Rectal smooth muscle tissue (tissue), 1 donor: ENCODE measurements at regions not wholly inside any gene's neighbourhood (a gene's known extent, or its start where the extent isn't known, plus 50 kb on each side); places are given as distances from the start of the nearest gene placed in this dataset.

Experiments used
- H3K27ac ChIP-seq: one replicate; pipeline ENCODE4 v1.7.0; 2013; ENCODE audit warnings: low read depth, low read length, inconsistent platforms
- H3K27me3 ChIP-seq: one replicate; pipeline ENCODE4 v1.7.0; 2013; ENCODE audit warnings: low read length; ENCODE audit not compliant: control insufficient read depth, insufficient read depth
- H3K36me3 ChIP-seq: one replicate; pipeline ENCODE4 v1.7.0; 2013; ENCODE audit warnings: low read length; ENCODE audit not compliant: control insufficient read depth, insufficient read depth
- H3K4me1 ChIP-seq: one replicate; pipeline ENCODE4 v1.7.0; 2013; ENCODE audit warnings: low read length; ENCODE audit not compliant: control insufficient read depth, insufficient read depth
- H3K4me3 ChIP-seq: one replicate; pipeline ENCODE4 v1.7.0; 2013; ENCODE audit warnings: low read length
- H3K9ac ChIP-seq: one replicate; pipeline ENCODE4 v1.7.0; 2013; ENCODE audit warnings: low read length

DNA sequence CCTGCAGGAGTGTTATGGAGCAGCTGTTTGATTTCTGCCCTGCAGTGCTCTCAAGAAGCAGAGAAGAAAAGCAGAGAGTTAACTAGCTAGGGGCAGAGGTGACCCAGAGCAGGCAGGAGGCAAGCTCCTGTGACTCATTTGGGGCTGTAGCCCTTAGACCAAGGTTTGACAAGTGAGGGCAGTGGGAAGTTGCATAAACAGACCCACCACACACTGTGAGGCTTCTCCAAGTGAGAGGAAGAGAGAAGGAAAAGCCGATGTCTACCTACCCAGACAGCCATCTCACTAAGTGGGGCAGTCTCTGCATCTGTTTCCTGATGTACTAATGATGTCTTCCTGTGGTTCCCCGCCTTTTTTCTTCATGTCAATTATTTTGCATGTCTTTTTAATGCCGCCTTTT lies 159.9 kb upstream of the NR5A2 start:
- Histone ChIP-seq H3K9ac (no peak overlapping the region), H3K27me3 (no peaks in the 10 kb centered on the region), H3K27ac (no peak overlapping the region), H3K36me3 (no peaks in the 10 kb centered on the region), H3K4me3 (no peak overlapping the region), H3K4me1 (no peaks in the 10 kb centered on the region)

DNA sequence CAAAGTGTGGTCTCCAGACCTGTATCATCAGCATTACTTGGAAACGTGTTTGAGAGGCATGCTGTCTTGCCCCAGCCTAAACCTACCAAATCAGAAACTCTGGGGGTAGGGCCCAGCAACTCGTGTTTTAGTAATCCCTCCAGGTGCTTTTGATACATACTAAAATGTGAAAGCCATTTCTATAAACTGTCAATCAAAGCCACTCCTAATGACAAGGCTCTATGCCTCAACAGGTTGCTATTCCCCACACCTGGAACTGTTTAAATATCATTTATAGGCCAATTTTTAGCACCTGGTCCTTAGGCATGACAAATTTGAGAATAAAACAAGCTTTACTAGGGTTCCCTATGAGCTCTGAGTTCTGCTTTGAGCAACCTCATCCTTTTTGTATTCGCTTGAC lies 158.7 kb upstream of the NR5A2 start:
- no peaks in the 10 kb centered on the region for H3K36me3 ChIP-seq

DNA sequence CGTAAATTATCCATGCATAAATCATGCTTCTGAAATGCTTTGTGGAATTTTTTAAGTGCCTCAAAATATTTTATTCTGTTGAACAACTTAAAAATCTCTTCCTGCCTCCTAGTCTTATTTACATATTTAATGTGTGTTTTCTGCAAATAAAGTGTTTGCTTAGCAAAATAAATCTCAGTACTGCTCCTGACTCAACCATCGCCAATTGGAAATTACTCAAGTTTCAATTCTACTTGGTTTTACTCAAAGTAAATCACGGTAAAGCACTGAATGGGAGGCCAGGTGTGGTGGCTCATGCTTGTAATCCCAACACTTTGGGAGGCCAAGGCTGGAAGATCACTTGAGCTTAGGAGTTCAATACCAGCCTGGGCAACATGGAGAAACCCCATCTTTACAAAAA lies 152.2 kb upstream of the NR5A2 start:
- Histone ChIP-seq H3K36me3 (no peaks in the 10 kb centered on the region), H3K9ac (no peak overlapping the region), H3K4me1 (no peaks in the 10 kb centered on the region), H3K27ac (no peak overlapping the region), H3K27me3 (no peaks in the 10 kb centered on the region), H3K4me3 (no peak overlapping the region)

More for the DNA sequence above, 158.7 kb upstream of the NR5A2 start:
- no peak overlapping the region for H3K9ac ChIP-seq
- H3K4me1 ChIP-seq: no peaks in the 10 kb centered on the region
- H3K27ac ChIP-seq: no peak overlapping the region
- H3K27me3 ChIP-seq: no peaks in the 10 kb centered on the region
- H3K4me3 ChIP-seq: no peak overlapping the region

DNA sequence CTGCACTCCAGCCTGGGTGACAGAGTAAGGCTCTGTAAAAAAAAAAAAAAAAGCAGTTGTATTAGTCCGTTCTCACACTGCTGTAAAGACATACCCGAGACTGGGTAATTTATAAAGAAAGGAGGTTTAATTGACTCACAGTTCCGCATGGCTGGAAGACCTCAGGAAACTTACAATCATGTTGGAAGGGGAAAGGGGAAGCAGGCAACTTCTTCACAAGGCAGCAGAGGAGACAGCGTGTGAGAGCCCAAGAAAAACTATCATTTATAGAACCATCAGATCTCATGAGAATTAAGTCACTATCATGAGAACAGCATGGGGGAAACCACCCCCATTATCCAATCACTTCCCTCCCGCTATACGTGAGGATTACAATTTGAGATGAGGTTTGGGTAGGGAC lies 151.7 kb upstream of the NR5A2 start:
- Histone ChIP-seq H3K4me1 (no peaks in the 10 kb centered on the region), H3K4me3 (no peak overlapping the region)

DNA sequence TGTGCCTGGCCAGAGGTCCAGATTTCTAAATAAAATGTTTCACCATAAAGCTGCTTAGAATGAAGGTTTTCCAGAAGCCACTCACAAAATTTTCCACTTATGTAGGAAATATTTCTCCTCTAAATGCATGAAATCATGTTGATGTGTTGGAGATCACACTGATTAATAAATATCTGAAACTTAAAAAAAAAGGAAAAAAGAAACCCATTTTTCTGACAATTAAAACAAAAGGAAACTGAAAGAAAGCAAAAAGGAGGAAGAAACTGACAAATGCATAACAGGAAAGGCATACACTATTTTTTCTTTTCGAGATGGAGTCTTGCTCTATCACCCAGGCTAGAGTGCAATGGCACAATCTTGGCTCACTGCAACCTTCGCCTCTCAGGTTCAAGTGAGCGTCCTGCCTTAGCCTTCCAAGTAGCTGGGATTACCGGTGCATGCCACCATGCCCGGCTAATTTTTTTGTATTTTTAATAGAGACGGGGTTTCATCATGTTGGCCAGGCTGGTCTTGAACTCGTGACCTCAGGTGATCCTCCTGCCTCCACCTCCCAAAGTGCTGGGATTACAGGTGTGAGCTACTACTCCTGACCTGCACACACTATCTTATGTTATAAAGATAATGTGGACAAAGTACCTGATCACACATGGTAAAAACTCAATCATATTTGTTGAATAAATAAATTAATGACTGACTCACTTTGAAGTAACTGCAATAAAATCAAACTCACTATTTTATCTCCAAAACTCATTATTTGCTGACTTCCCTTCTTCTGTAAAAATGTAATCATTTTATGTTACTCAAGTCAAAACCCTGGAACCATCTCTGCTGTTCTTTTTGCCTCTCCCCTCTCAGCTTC lies 149.8 kb upstream of the NR5A2 start:
- Histone ChIP-seq H3K27ac (no peak overlapping the region), H3K36me3 (no peaks in the 10 kb centered on the region), H3K4me1 (no peaks in the 10 kb centered on the region), H3K4me3 (no peak overlapping the region), H3K9ac (no peak overlapping the region), H3K27me3 (no peaks in the 10 kb centered on the region)

More for the DNA sequence above, 151.7 kb upstream of the NR5A2 start:
- H3K9ac ChIP-seq: no peak overlapping the region
- no peaks in the 10 kb centered on the region for H3K36me3 ChIP-seq
- H3K27me3 ChIP-seq: no peaks in the 10 kb centered on the region
- H3K27ac ChIP-seq: no peak overlapping the region

DNA sequence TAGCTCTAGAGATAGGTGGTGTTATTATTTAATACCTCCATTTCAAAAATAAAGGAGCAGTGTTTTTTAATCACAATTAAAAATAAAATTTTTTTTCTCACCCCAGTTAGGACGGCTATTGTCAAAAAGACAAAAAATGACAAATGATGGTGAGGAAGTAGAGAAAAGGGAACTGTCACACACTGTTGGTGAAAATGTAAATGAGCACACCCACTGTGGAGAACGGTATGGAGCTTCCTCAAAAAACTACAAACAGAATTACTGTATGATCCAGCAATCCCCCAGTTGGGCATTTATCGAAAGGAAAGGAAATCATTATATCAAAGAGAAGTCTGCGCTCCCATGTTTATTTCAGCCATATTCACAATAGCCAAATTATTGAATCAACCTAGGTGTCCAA lies 148.7 kb upstream of the NR5A2 start:
- no peak overlapping the region for H3K27ac ChIP-seq
- H3K36me3 ChIP-seq: no peaks in the 10 kb centered on the region
- no peak overlapping the region for H3K9ac ChIP-seq
- H3K4me3 ChIP-seq: no peak overlapping the region
- H3K4me1 ChIP-seq: no peaks in the 10 kb centered on the region
- no peaks in the 10 kb centered on the region for H3K27me3 ChIP-seq

DNA sequence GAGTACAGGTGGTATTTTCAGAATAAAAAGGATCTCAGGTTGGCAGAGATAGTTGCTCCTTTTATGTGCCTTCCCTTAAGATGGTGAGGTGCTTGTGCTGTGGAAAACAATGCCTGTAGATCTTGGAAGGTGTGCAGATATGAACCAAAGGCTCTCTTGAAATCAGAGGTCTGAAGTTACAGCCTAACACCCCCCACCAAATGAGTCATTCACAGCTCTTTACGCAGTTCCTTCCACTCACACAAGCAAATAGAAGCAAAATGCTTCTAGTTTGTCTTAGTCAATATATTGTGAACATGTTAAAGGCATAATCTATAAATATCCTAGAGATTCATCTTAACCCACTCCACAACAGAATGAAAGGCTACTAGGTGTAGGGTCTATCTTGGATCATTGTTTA lies 128.9 kb upstream of the NR5A2 start:
- H3K36me3 ChIP-seq: no peaks in the 10 kb centered on the region
- H3K27me3 ChIP-seq: no peaks in the 10 kb centered on the region
- no peak overlapping the region for H3K9ac ChIP-seq
- H3K4me3 ChIP-seq: no peak overlapping the region
- H3K27ac ChIP-seq: no peak overlapping the region
- H3K4me1 ChIP-seq: no peaks in the 10 kb centered on the region

DNA sequence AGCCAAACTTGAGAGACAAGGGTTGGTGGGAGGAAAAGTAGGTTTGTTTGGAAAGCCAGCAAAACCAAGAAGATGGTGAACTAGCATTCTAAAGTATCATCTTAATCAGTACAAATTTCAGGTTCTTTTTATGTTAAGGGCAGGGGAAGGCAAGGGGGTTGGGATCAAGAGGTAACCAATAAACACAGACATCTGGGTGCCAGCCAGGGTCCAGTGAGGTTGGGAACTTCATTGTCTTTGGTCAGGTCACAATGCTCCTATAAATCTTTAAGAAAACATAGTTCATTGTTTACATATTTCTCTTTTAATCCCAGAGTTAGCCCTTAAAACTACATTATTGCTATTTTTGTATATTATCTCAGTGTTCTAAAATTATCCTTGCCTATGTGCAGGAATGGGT lies 126.2 kb upstream of the NR5A2 start:
- Histone ChIP-seq H3K9ac (no peak overlapping the region), H3K36me3 (no peaks in the 10 kb centered on the region), H3K4me3 (no peak overlapping the region), H3K27ac (no peak overlapping the region), H3K27me3 (no peaks in the 10 kb centered on the region), H3K4me1 (no peaks in the 10 kb centered on the region)

DNA sequence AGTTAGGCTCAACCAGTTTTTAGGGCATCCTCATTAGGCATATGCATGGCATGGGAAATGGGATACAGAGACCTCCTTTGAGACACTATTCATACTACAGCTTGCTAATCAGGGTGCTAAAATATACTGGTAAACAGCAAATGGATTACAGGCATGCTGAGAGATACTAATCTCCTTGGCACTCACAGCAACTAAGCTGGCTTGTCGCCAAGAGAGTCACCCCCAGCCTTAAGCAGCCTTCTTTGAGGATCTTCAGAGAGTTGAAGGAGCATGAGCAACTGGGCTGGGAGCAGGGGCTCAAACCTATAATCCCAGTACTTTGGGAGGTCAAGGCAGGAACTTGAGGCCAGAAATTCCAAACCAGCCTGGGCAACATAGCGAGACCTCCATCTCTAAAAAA lies 120.1 kb upstream of the NR5A2 start:
- H3K9ac ChIP-seq: no peak overlapping the region
- no peak overlapping the region for H3K4me3 ChIP-seq
- H3K27ac ChIP-seq: no peak overlapping the region
- H3K36me3 ChIP-seq: no peaks in the 10 kb centered on the region
- no peaks in the 10 kb centered on the region for H3K27me3 ChIP-seq
- no peaks in the 10 kb centered on the region for H3K4me1 ChIP-seq

DNA sequence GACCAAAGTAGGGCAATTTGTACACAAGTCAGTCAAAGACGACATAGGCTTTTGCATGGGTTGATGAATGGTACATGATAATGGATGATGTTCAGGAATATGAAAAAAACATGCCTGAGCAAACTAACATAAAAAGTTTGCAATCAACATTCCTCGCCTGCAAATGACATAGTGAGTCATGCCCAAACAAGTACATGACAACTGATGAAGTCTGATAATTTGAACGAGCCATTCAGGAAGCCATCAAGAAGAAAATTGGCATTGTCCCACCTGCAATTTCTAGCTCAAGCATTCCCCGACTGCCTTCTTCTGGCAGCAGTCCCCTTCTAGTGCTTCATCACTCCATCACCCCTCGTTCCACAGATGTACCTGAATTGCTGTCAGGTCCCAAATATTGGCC lies 118.4 kb upstream of the NR5A2 start:
- Histone ChIP-seq H3K4me3 (no peak overlapping the region), H3K9ac (no peak overlapping the region), H3K27ac (no peak overlapping the region)

DNA sequence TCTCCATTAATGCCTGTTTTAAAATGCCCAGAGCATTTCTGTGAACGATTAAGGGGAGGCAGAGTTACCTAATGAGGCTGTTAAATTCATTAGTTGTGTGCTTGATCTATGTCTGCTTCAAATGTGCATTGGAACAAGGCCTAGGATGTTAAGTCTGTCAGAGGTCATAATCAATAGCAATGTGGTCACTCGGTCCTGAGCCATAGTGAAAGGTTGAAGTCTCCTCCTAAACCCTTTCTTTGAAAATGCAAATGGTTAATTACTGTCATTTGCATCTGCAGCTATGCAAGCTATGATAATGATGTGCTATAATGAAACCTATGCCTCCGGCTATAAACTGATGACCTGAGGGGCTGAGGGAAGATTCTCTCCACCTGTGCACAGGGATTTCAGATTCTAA lies 114.2 kb upstream of the NR5A2 start:
- Histone ChIP-seq H3K36me3 (no peaks in the 10 kb centered on the region), H3K4me3 (no peak overlapping the region), H3K27ac (no peak overlapping the region), H3K27me3 (no peaks in the 10 kb centered on the region), H3K4me1 (no peaks in the 10 kb centered on the region), H3K9ac (no peak overlapping the region)

More for the DNA sequence above, 118.4 kb upstream of the NR5A2 start:
- Histone ChIP-seq H3K4me1 (no peaks in the 10 kb centered on the region), H3K27me3 (no peaks in the 10 kb centered on the region), H3K36me3 (no peaks in the 10 kb centered on the region)

DNA sequence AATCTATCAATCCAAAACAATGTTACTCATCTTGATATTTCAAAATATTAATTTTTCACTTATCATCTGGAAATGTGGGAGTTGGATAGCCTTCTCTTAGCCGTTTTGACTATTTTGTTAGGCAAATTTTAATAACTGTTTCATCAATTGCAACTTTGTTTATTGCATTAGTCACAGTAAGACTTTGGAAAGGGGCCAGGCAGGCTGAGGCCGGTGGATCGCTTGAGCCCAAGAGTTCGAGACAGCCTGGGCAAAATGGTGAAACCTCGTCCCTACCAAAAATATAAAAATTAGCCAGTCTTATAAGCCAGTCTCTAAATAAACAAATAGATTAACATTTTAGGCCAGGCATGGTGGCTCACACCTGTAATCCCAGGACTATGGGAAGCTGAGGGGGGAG lies 113.0 kb upstream of the NR5A2 start:
- H3K27me3 ChIP-seq: no peaks in the 10 kb centered on the region
- no peak overlapping the region for H3K9ac ChIP-seq
- H3K27ac ChIP-seq: no peak overlapping the region
- H3K4me1 ChIP-seq: no peaks in the 10 kb centered on the region
- H3K4me3 ChIP-seq: no peak overlapping the region
- no peaks in the 10 kb centered on the region for H3K36me3 ChIP-seq

DNA sequence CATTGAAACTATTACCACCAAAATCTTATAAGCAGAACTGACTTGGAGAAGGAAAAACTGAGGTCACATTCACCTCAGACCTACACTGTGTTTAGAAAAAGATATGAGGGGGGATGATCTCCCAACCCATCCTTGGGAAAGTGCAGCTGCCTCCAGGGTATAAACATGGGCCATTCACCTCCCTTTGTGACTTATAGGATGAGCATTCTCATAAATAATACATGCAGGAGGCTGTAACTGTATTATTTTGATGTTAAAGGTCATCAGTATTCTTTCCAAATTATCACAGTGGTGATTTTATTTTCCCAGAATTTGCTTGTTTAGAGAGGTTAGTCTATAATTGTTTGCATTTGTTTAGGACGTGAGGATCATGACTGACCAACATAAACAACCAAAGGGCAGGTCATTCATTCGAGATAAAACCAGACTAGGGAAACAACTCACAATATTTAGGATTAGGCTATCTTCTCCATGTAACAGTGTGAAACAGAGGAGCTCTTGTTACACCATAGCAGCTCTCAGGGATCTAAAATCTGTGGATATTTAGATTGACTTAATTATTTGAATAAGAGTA lies 109.2 kb upstream of the NR5A2 start:
- no peaks in the 10 kb centered on the region for H3K36me3 ChIP-seq
- no peak overlapping the region for H3K4me3 ChIP-seq
- H3K27ac ChIP-seq: no peak overlapping the region
- H3K4me1 ChIP-seq: no peaks in the 10 kb centered on the region
- no peak overlapping the region for H3K9ac ChIP-seq
- no peaks in the 10 kb centered on the region for H3K27me3 ChIP-seq
